HCT116 (cell line): ENCODE measurements at regions not wholly inside any gene's neighbourhood (a gene's known extent, or its start where the extent isn't known, plus 50 kb on each side); places are given as distances from the start of the nearest gene placed in this dataset.

Source experiments
- ATAC-seq: fragments of 200-7000 bp; cut with Tn5 transposase; 2 replicates; pipeline ENCODE4 v1.9.1; 2020; ENCODE audit warnings: mild to moderate bottlenecking, moderate library complexity
- BruUV-seq: library from RNA; stranded (reverse); fragments of 400-500 nt; replicated peaks from 2 replicates; lab custom pipeline; 2021; lab: Mats Ljungman, UMichigan
- CTCF ChIA-PET: fragments of 300-600 bp; sonication (Branson Sonifier 250); formaldehyde crosslinking; loops from one replicate; lab custom pipeline; 2021; ENCODE audit warnings: antibody characterized with exemption; lab: Charles Lee
- POLR2A ChIA-PET: fragments of 300-600, 350-600 bp; sonication (Branson Sonifier 250); formaldehyde crosslinking; loops from one replicate; lab custom pipeline; 2021; ENCODE audit warnings: antibody characterized with exemption; lab: Charles Lee
- RAD21 ChIA-PET, 2 experiments: fragments of 300-600 bp; sonication (Branson Sonifier 250); formaldehyde crosslinking; loops; one replicate each; lab custom pipeline; 2023; ENCODE audit warnings: low total read pairs in 2 of 2; ENCODE audit not compliant: uncharacterized antibody in 2 of 2, unreplicated experiment in 2 of 2, low non-redundant PET in 1 of 2; lab: Charles Lee
- DNase-seq: peaks from one replicate; pipeline ENCODE4 v3.0.0-alpha.2; 2010; ENCODE audit warnings: low read depth, low spot score
- H2AFZ ChIP-seq: fragments of 200-600 bp; shearing (Covaris generic), sonication (generic); 2 replicates; pipeline ENCODE4 v1.6.1; 2017; ENCODE audit warnings: low read depth, mixed run types, mixed read lengths, antibody characterized with exemption, low read length; ENCODE audit not compliant: poor library complexity, severe bottlenecking
- H3K27ac ChIP-seq: 2 replicates; pipeline ENCODE4 v1.5.1; 2012; ENCODE audit warnings: low read depth, low read length
- H3K27me3 ChIP-seq: fragments of 200-600 bp; sonication (generic); 2 replicates; pipeline ENCODE4 v1.6.1; 2016; ENCODE audit warnings: mixed run types, low read length, mixed read lengths; ENCODE audit not compliant: insufficient read depth
- H3K36me3 ChIP-seq, 2 experiments: fragments of 200-500 bp in 1 of 2; fragments of 200-600 bp in 1 of 2; sonication (Bioruptor generic) in 1 of 2; sonication (generic) in 1 of 2; 2 replicates each; pipeline versions ENCODE4 v1.5.1 to v1.6.1; 2014 to 2016; ENCODE audit warnings: low read length in 2 of 2, inconsistent platforms in 1 of 2, mixed read lengths in 1 of 2, mixed run types in 1 of 2; ENCODE audit not compliant: insufficient read depth in 2 of 2, control insufficient read depth in 1 of 2
- H3K4me1 ChIP-seq, 2 experiments: fragments of 200-600 bp in 1 of 2; sonication (generic) in 1 of 2; 2 replicates each; pipeline versions ENCODE4 v1.5.1 to v1.6.1; 2012 to 2017; ENCODE audit warnings: low read length in 2 of 2, inconsistent platforms in 1 of 2, mild to moderate bottlenecking in 1 of 2, mixed read lengths in 1 of 2, mixed run types in 1 of 2, moderate library complexity in 1 of 2; ENCODE audit not compliant: insufficient read depth in 2 of 2, control insufficient read depth in 1 of 2
- H3K4me2 ChIP-seq: fragments of 200-600 bp; sonication (generic); 2 replicates; pipeline ENCODE4 v1.6.1; 2017; ENCODE audit warnings: mixed run types, low read length, mixed read lengths
- H3K4me3 ChIP-seq, 2 experiments: fragments of 200-600 bp in 1 of 2; sonication (generic) in 1 of 2; replicated peaks in 1 of 2; 2 replicates each; pipeline ENCODE4 v1.5.1; 2011 to 2016; ENCODE audit warnings: low read length in 2 of 2, control low read depth in 1 of 2, low read depth in 1 of 2, mild to moderate bottlenecking in 1 of 2, mixed read lengths in 1 of 2, mixed run types in 1 of 2
- H3K79me2 ChIP-seq: fragments of 200-600 bp; sonication (generic); 2 replicates; pipeline ENCODE4 v1.6.1; 2017; ENCODE audit warnings: mild to moderate bottlenecking, mixed run types, low read length, moderate library complexity, mixed read lengths; ENCODE audit not compliant: insufficient read depth
- H3K9ac ChIP-seq: fragments of 200-600 bp; sonication (generic); 2 replicates; pipeline ENCODE4 v1.6.1; 2016; ENCODE audit warnings: low read length, mixed read lengths
- H3K9me2 ChIP-seq: fragments of 200-600 bp; sonication (generic), shearing (Covaris generic); 2 replicates; pipeline ENCODE4 v1.6.1; 2017; ENCODE audit warnings: mixed run types, mild to moderate bottlenecking, moderate library complexity; ENCODE audit not compliant: insufficient read depth
- H3K9me3 ChIP-seq, 2 experiments: fragments of 200-500 bp in 1 of 2; fragments of 200-600 bp in 1 of 2; sonication (Bioruptor generic) in 1 of 2; sonication (generic) in 1 of 2; 2 replicates each; pipeline ENCODE4 v1.6.1; 2014 to 2017; ENCODE audit warnings: low read length in 2 of 2, mixed read lengths in 2 of 2, inconsistent platforms in 1 of 2, low read depth in 1 of 2, mild to moderate bottlenecking in 1 of 2, mixed run types in 1 of 2, moderate library complexity in 1 of 2; ENCODE audit not compliant: control insufficient read depth in 1 of 2, insufficient read depth in 1 of 2
- H4K20me1 ChIP-seq: fragments of 200-600 bp; sonication (generic), shearing (Covaris generic); 2 replicates; pipeline ENCODE4 v1.6.1; 2017; ENCODE audit warnings: mixed run types, mild to moderate bottlenecking, moderate library complexity; ENCODE audit not compliant: insufficient read depth
- CEBPB ChIP-seq: IDR thresholded peaks from 2 replicates; pipeline ENCODE4 v1.6.1; 2012; ENCODE audit warnings: low read depth
- CTCF ChIP-seq, 3 experiments: fragments of 200-600 bp in 1 of 3; sonication (generic) in 1 of 3; IDR thresholded peaks in 2 of 3; conservative IDR thresholded peaks in 1 of 3; 2 replicates each; pipeline ENCODE4 v1.5.1; 2012 to 2017; ENCODE audit warnings: low read depth in 2 of 3, low read length in 2 of 3, antibody characterized with exemption in 1 of 3, borderline replicate concordance in 1 of 3, control low read depth in 1 of 3, mild to moderate bottlenecking in 1 of 3, mixed read lengths in 1 of 3, mixed run types in 1 of 3, moderate library complexity in 1 of 3; ENCODE audit not compliant: insufficient read depth in 1 of 3
- EGR1 ChIP-seq: IDR thresholded peaks from 2 replicates; pipeline ENCODE4 v1.6.1; 2012; ENCODE audit warnings: low read depth
- EZH2 ChIP-seq: fragments of 200-600 bp; sonication (generic); IDR thresholded peaks from 2 replicates; pipeline ENCODE4 v1.6.1; 2017; ENCODE audit warnings: antibody characterized with exemption, mixed run types
- FOSL1 ChIP-seq: IDR thresholded peaks from 2 replicates; pipeline ENCODE4 v1.6.1; 2012; ENCODE audit warnings: low read depth
- JUND ChIP-seq: IDR thresholded peaks from 2 replicates; pipeline ENCODE4 v1.6.1; 2012
- MAX ChIP-seq: IDR thresholded peaks from 2 replicates; pipeline ENCODE4 v1.6.1; 2012
- POLR2AphosphoS5 ChIP-seq: IDR thresholded peaks from 2 replicates; pipeline ENCODE4 v1.6.1; 2011; ENCODE audit warnings: mild to moderate bottlenecking, low read depth, low read length, moderate library complexity
- SP1 ChIP-seq: IDR thresholded peaks from 2 replicates; pipeline ENCODE4 v1.6.1; 2012; ENCODE audit warnings: low read depth
- SRF ChIP-seq: IDR thresholded peaks from 2 replicates; pipeline ENCODE4 v1.6.1; 2012; ENCODE audit warnings: low read depth
- TCF7L2 ChIP-seq: IDR thresholded peaks from 2 replicates; pipeline ENCODE4 v1.7.0; 2011; ENCODE audit warnings: borderline replicate concordance, inconsistent platforms; ENCODE audit not compliant: insufficient read depth, insufficient read length; ENCODE audit errors: extremely low read depth
- YY1 ChIP-seq: IDR thresholded peaks from 2 replicates; pipeline ENCODE4 v1.6.1; 2011; ENCODE audit warnings: low read length, low read depth, moderate library complexity, mild to moderate bottlenecking; ENCODE audit not compliant: insufficient replicate concordance; ENCODE audit errors: extremely low read depth
- ZFX ChIP-seq: fragments of 450-650 bp; IDR thresholded peaks from 2 replicates; pipeline ENCODE4 v1.6.1; 2017
- ZNF274 ChIP-seq: fragments of 200-500 bp; sonication (Bioruptor generic); IDR thresholded peaks from 2 replicates; pipeline ENCODE4 v1.6.1; 2014; ENCODE audit warnings: mild to moderate bottlenecking, low read depth, low read length, inconsistent platforms
- intact Hi-C: fragments of 100-400 bp; cut with micrococcal nuclease; formaldehyde crosslinking; loops from 2 replicates; pipeline ENCODE4 v1.10.0; 2022
- TF ChIP-seq, protein P1 (sequence below): IDR thresholded peaks from 2 replicates; pipeline ENCODE4 v1.6.1; 2011; ENCODE audit warnings: mild to moderate bottlenecking, low read length, moderate library complexity; ENCODE audit not compliant: insufficient replicate concordance; ENCODE audit errors: extremely low read depth
- TF ChIP-seq, protein P2 (sequence below): IDR thresholded peaks from 2 replicates; pipeline ENCODE4 v1.6.1; 2012

DNA sequence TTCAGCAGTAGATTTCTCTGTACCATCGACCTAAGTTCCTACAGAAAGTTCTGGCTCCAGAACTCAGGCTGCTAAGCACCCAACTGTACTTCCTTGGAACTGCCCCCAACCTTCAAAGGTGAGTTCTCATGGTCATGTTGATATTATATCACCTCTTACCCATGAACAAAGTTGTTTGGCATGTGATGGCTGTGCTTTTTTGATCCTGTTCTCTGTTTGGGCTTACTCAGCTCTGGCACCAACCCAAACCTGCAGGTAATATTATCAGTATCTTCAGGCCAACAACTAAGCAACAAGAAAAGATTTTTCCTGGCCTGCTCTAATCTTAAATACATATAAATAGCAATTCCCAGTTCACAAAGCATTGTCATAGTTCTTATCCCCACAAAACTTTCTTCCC lies 318.7 kb upstream of the LMCD1 start:
- Histone ChIP-seq H2AFZ (no peak overlapping the region), H3K27me3 (no peaks in the 10 kb centered on the region), H3K36me3 (no peaks in the 10 kb centered on the region), H3K4me3 (no peak overlapping the region)
- POLR2A ChIA-PET = no interaction called here
- TF ChIP-seq MAX (no peak), POLR2AphosphoS5 (no peak), FOSL1 (no peak)
- TF ChIP-seq, all 23 proteins: peak for 0
- no peaks in the 10 kb centered on the region for H3K4me1 ChIP-seq
- H3K79me2 ChIP-seq = no peaks in the 10 kb centered on the region
- BruUV-seq = no TSS peak
- ChIA-PET RAD21 (no interaction called here), CTCF (no interaction called here)
- no peaks in the 10 kb centered on the region for H3K9me3 ChIP-seq
- no peak overlapping the region for H3K9ac ChIP-seq
- no peak for ATAC-seq
- no peak overlapping the region for H3K4me2 ChIP-seq
- DNase-seq = no peak
- H4K20me1 ChIP-seq = no peaks in the 10 kb centered on the region
- intact Hi-C loops = no loop called here
- H3K9me2 ChIP-seq = no peaks in the 10 kb centered on the region
- H3K27ac ChIP-seq = no peak overlapping the region

DNA sequence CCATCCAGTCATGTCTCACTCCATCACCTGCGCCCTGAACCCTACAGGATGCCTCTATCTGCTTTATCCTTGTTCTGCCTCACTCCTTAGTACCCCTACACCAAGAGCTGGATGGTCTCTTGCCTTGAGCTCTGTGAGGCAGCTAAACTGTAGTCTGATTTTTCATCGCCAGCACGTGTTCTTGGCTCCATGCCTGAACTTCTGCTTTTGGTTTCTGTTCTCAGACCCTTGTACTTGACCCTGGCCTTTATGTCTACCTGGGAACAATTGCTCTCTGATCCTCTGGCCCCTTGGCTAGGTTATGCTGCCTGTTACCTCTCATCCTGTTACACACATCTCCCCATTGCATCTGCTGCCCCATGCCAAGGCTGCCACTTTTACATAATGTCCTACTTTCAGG lies 318.0 kb upstream of the LMCD1 start:
- Histone ChIP-seq H2AFZ (no peak overlapping the region), H3K4me1 (no peaks in the 10 kb centered on the region), H3K36me3 (no peaks in the 10 kb centered on the region), H3K4me2 (no peak overlapping the region), H3K27me3 (no peaks in the 10 kb centered on the region), H3K79me2 (no peaks in the 10 kb centered on the region), H3K27ac (no peak overlapping the region), H3K9me2 (no peaks in the 10 kb centered on the region), H4K20me1 (no peaks in the 10 kb centered on the region), H3K9me3 (no peaks in the 10 kb centered on the region), H3K4me3 (no peak overlapping the region), H3K9ac (no peak overlapping the region)
- intact Hi-C loops = no loop called here
- TF ChIP-seq SP1 (no peak), TCF7L2 (no peak), SRF (no peak), JUND (no peak), ZNF274 (no peak), EGR1 (no peak), EZH2 (no peak), ZFX (no peak), FOSL1 (no peak), CTCF (IDR thresholded peaks at IDR 0.05 in 2 of 3, conservative IDR thresholded peaks at IDR 0.05 in 1 of 3; ENCODE audit: borderline replicate concordance in 1 of 3, insufficient read depth in 1 of 3, low read depth in 2 of 3, low read length in 2 of 3) (no peak), CEBPB (no peak), YY1 (no peak)
- TF ChIP-seq, protein P1, sequence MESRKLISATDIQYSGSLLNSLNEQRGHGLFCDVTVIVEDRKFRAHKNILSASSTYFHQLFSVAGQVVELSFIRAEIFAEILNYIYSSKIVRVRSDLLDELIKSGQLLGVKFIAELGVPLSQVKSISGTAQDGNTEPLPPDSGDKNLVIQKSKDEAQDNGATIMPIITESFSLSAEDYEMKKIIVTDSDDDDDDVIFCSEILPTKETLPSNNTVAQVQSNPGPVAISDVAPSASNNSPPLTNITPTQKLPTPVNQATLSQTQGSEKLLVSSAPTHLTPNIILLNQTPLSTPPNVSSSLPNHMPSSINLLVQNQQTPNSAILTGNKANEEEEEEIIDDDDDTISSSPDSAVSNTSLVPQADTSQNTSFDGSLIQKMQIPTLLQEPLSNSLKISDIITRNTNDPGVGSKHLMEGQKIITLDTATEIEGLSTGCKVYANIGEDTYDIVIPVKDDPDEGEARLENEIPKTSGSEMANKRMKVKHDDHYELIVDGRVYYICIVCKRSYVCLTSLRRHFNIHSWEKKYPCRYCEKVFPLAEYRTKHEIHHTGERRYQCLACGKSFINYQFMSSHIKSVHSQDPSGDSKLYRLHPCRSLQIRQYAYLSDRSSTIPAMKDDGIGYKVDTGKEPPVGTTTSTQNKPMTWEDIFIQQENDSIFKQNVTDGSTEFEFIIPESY = no peak
- TF ChIP-seq, protein P2, sequence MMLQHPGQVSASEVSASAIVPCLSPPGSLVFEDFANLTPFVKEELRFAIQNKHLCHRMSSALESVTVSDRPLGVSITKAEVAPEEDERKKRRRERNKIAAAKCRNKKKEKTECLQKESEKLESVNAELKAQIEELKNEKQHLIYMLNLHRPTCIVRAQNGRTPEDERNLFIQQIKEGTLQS = no peak
- ChIA-PET CTCF (no interaction called here), POLR2A (no interaction called here), RAD21 (no interaction called here)
- DNase-seq = no peak
- no peak for ATAC-seq
- no TSS peak for BruUV-seq
